ENCODE measurements at regions not wholly inside any gene's neighbourhood (a gene's known extent, or its start where the extent isn't known, plus 50 kb on each side); places are given as distances from the start of the nearest gene placed in this dataset.

GRCh38 chr14:26304056-26304455 is 293.8 kb downstream of the NOVA1 start:
- no peak overlapping the region for H3K4me2 ChIP-seq (ENCODE audit: low read length)
- POLR2A ChIA-PET, result no interaction called here
- H3K9ac ChIP-seq (ENCODE audit: low read length), result no peak overlapping the region
- no peak overlapping the region for H3K27ac ChIP-seq (ENCODE audit: low read depth, low read length)
- peaks cover 0 to 22% of the 10 kb centered on the region in 2 experiments; a peak in 2 of 4 replicates for H3K9me3 ChIP-seq (ENCODE audit: control insufficient read depth in 1 of 2, insufficient read depth in 1 of 2, low read depth in 1 of 2, low read length in 2 of 2)
- H3K79me2 ChIP-seq (ENCODE audit: insufficient read depth, low read length), result no peaks in the 10 kb centered on the region
- no peaks in the 10 kb centered on the region for H3K4me1 ChIP-seq (ENCODE audit: control insufficient read depth in 1 of 2, insufficient read depth in 2 of 2, low read length in 2 of 2)
- H2AFZ ChIP-seq (ENCODE audit: low read depth, low read length, poor library complexity, severe bottlenecking), result no peak overlapping the region
- no peaks in the 10 kb centered on the region for H3K36me3 ChIP-seq (ENCODE audit: control insufficient read depth in 1 of 2, insufficient read depth in 2 of 2, low read length in 2 of 2)
- no peaks in the 10 kb centered on the region for H4K20me1 ChIP-seq (ENCODE audit: insufficient read depth)
- ATAC-seq (no peak), DNase-seq (ENCODE audit: low read depth, low spot score) (no peak)
- CTCF ChIA-PET, result no interaction called here
- RAD21 ChIA-PET (ENCODE audit: low non-redundant PET in 1 of 2, low total read pairs in 2 of 2, uncharacterized antibody in 2 of 2, unreplicated experiment in 2 of 2), result no interaction called here
- TF ChIP-seq SP1 (IDR thresholded peaks at IDR 0.05; ENCODE audit: low read depth), result no peak
- no peak for TF ChIP-seq YY1 (IDR thresholded peaks at IDR 0.05; ENCODE audit: extremely low read depth, insufficient replicate concordance, low read depth, low read length)
- TF ChIP-seq TCF7L2 (IDR thresholded peaks at IDR 0.05; ENCODE audit: borderline replicate concordance, extremely low read depth, insufficient read depth, insufficient read length), result no peak
- TF ChIP-seq SIN3A (IDR thresholded peaks at IDR 0.05; ENCODE audit: low read depth), result no peak
- TF ChIP-seq POLR2AphosphoS5 (IDR thresholded peaks at IDR 0.05; ENCODE audit: low read depth, low read length), result no peak
- TF ChIP-seq CEBPB (IDR thresholded peaks at IDR 0.05; ENCODE audit: low read depth), result no peak
- no peak for TF ChIP-seq SRF (IDR thresholded peaks at IDR 0.05; ENCODE audit: low read depth)
- H3K9me2 ChIP-seq (ENCODE audit: insufficient read depth), result no peaks in the 10 kb centered on the region
- H3K27me3 ChIP-seq (ENCODE audit: insufficient read depth, low read length), result no peaks in the 10 kb centered on the region
- BruUV-seq (replicated peaks), result no TSS peak
- intact Hi-C loops (cut with micrococcal nuclease), result no loop called here
- H3K4me3 ChIP-seq (replicated peaks in 1 of 2; ENCODE audit: low read depth in 1 of 2, low read length in 2 of 2), result no peak overlapping the region

GRCh38 chr14:26293909-26294308 is 303.9 kb downstream of the NOVA1 start:
- Histone ChIP-seq H3K4me1 (ENCODE audit: control insufficient read depth in 1 of 2, insufficient read depth in 2 of 2, low read length in 2 of 2) (no peaks in the 10 kb centered on the region), H3K27me3 (ENCODE audit: insufficient read depth, low read length) (no peaks in the 10 kb centered on the region), H3K36me3 (ENCODE audit: control insufficient read depth in 1 of 2, insufficient read depth in 2 of 2, low read length in 2 of 2) (no peaks in the 10 kb centered on the region), H3K9me3 (ENCODE audit: control insufficient read depth in 1 of 2, insufficient read depth in 1 of 2, low read depth in 1 of 2, low read length in 2 of 2) (peaks cover 3 to 5% of the 10 kb centered on the region in 2 experiments; a peak in 2 of 4 replicates), H3K79me2 (ENCODE audit: insufficient read depth, low read length) (no peaks in the 10 kb centered on the region), H3K9ac (ENCODE audit: low read length) (no peak overlapping the region), H3K4me3 (replicated peaks in 1 of 2; ENCODE audit: low read depth in 1 of 2, low read length in 2 of 2) (no peak overlapping the region), H3K4me2 (ENCODE audit: low read length) (no peak overlapping the region), H3K27ac (ENCODE audit: low read depth, low read length) (no peak overlapping the region), H3K9me2 (ENCODE audit: insufficient read depth) (no peaks in the 10 kb centered on the region), H4K20me1 (ENCODE audit: insufficient read depth) (no peaks in the 10 kb centered on the region), H2AFZ (ENCODE audit: low read depth, low read length, poor library complexity, severe bottlenecking) (no peak overlapping the region)
- ATAC-seq (no peak), DNase-seq (ENCODE audit: low read depth, low spot score) (no peak)
- TF ChIP-seq ELF1 (IDR thresholded peaks at IDR 0.05; ENCODE audit: borderline replicate concordance, low read depth) (no peak), SP1 (IDR thresholded peaks at IDR 0.05; ENCODE audit: low read depth) (no peak)
- intact Hi-C loops (cut with micrococcal nuclease), result no loop called here
- no TSS peak for BruUV-seq (replicated peaks)
- ChIA-PET POLR2A (no interaction called here), RAD21 (ENCODE audit: low non-redundant PET in 1 of 2, low total read pairs in 2 of 2, uncharacterized antibody in 2 of 2, unreplicated experiment in 2 of 2) (no interaction called here), CTCF (no interaction called here)

Measured in HCT116 (cell line).